ENCODE measurements at regions not wholly inside any gene's neighbourhood (a gene's known extent, or its start where the extent isn't known, plus 50 kb on each side); places are given as distances from the start of the nearest gene placed in this dataset.
"Not testable (repeated sequence)": the region's sequence is repeated elsewhere in the genome, so short reads cannot be mapped to it uniquely, and the experiment has no call there.

GRCh38 chr10:23595278-23595677 lies 156.4 kb downstream of the OTUD1 start:
- H3K27ac ChIP-seq (ENCODE audit: low read depth, low read length); H3K27me3 ChIP-seq (ENCODE audit: control insufficient read depth, insufficient read depth, low read length); H3K36me3 ChIP-seq (ENCODE audit: control insufficient read depth, insufficient read depth, low read length); H3K9ac ChIP-seq (ENCODE audit: low read depth, low read length); H3K4me3 ChIP-seq (ENCODE audit: low read depth, low read length); H3K4me1 ChIP-seq (ENCODE audit: control insufficient read depth, insufficient read depth, low read length): not testable (repeated sequence)
- H3K9me3 ChIP-seq (ENCODE audit: control insufficient read depth, insufficient read depth, low read length), result peaks cover 21% of the 10 kb centered on the region

GRCh38 chr10:23604613-23605012 lies 165.7 kb downstream of the OTUD1 start:
- Histone ChIP-seq H3K9me3 (ENCODE audit: control insufficient read depth, insufficient read depth, low read length) (no peaks in the 10 kb centered on the region; the same call in 1 of the 2 replicates), H3K27me3 (ENCODE audit: control insufficient read depth, insufficient read depth, low read length) (no peaks in the 10 kb centered on the region), H3K4me3 (ENCODE audit: low read depth, low read length) (no peak overlapping the region), H3K36me3 (ENCODE audit: control insufficient read depth, insufficient read depth, low read length) (no peaks in the 10 kb centered on the region), H3K4me1 (ENCODE audit: control insufficient read depth, insufficient read depth, low read length) (no peaks in the 10 kb centered on the region), H3K9ac (ENCODE audit: low read depth, low read length) (no peak overlapping the region), H3K27ac (ENCODE audit: low read depth, low read length) (no peak overlapping the region)

- no peaks in the 10 kb centered on the region for H3K36me3 ChIP-seq (ENCODE audit: control insufficient read depth, insufficient read depth, low read length)
- no peaks in the 10 kb centered on the region for H3K9me3 ChIP-seq (ENCODE audit: control insufficient read depth, insufficient read depth, low read length)
- no peak overlapping the region for H3K27ac ChIP-seq (ENCODE audit: low read depth, low read length)
- no peaks in the 10 kb centered on the region for H3K27me3 ChIP-seq (ENCODE audit: control insufficient read depth, insufficient read depth, low read length)
- no peaks in the 10 kb centered on the region for H3K4me1 ChIP-seq (ENCODE audit: control insufficient read depth, insufficient read depth, low read length)
- no peak overlapping the region for H3K4me3 ChIP-seq (ENCODE audit: low read depth, low read length)
- H3K9ac ChIP-seq (ENCODE audit: low read depth, low read length), result no peak overlapping the region
These were observed 167.6 kb downstream of the OTUD1 start for GRCh38 chr10:23606456-23606855.

- Histone ChIP-seq H3K4me1 (ENCODE audit: control insufficient read depth, insufficient read depth, low read length) (no peaks in the 10 kb centered on the region), H3K9ac (ENCODE audit: low read depth, low read length) (no peak overlapping the region), H3K36me3 (ENCODE audit: control insufficient read depth, insufficient read depth, low read length) (no peaks in the 10 kb centered on the region), H3K27ac (ENCODE audit: low read depth, low read length) (no peak overlapping the region), H3K9me3 (ENCODE audit: control insufficient read depth, insufficient read depth, low read length) (no peaks in the 10 kb centered on the region), H3K27me3 (ENCODE audit: control insufficient read depth, insufficient read depth, low read length) (no peaks in the 10 kb centered on the region), H3K4me3 (ENCODE audit: low read depth, low read length) (no peak overlapping the region)
These were observed 170.1 kb downstream of the OTUD1 start for GRCh38 chr10:23608926-23609325.

GRCh38 chr10:23610626-23611307 lies 171.9 kb downstream of the OTUD1 start:
- no peaks in the 10 kb centered on the region for H3K27me3 ChIP-seq (ENCODE audit: control insufficient read depth, insufficient read depth, low read length)
- H3K4me1 ChIP-seq (ENCODE audit: control insufficient read depth, insufficient read depth, low read length), result no peaks in the 10 kb centered on the region
- no peak overlapping the region for H3K4me3 ChIP-seq (ENCODE audit: low read depth, low read length)
- no peaks in the 10 kb centered on the region for H3K36me3 ChIP-seq (ENCODE audit: control insufficient read depth, insufficient read depth, low read length)
- H3K27ac ChIP-seq (ENCODE audit: low read depth, low read length), result no peak overlapping the region
- H3K9me3 ChIP-seq (ENCODE audit: control insufficient read depth, insufficient read depth, low read length), result no peaks in the 10 kb centered on the region
- no peak overlapping the region for H3K9ac ChIP-seq (ENCODE audit: low read depth, low read length)

- Histone ChIP-seq H3K27me3 (ENCODE audit: control insufficient read depth, insufficient read depth, low read length) (no peaks in the 10 kb centered on the region), H3K27ac (ENCODE audit: low read depth, low read length) (no peak overlapping the region), H3K4me1 (ENCODE audit: control insufficient read depth, insufficient read depth, low read length) (no peaks in the 10 kb centered on the region), H3K4me3 (ENCODE audit: low read depth, low read length) (no peak overlapping the region), H3K9me3 (ENCODE audit: control insufficient read depth, insufficient read depth, low read length) (no peaks in the 10 kb centered on the region), H3K9ac (ENCODE audit: low read depth, low read length) (no peak overlapping the region), H3K36me3 (ENCODE audit: control insufficient read depth, insufficient read depth, low read length) (no peaks in the 10 kb centered on the region)
These were observed 172.6 kb downstream of the OTUD1 start for GRCh38 chr10:23611308-23612029.

- no peak overlapping the region for H3K9ac ChIP-seq (ENCODE audit: low read depth, low read length)
- no peak overlapping the region for H3K4me3 ChIP-seq (ENCODE audit: low read depth, low read length)
- no peaks in the 10 kb centered on the region for H3K36me3 ChIP-seq (ENCODE audit: control insufficient read depth, insufficient read depth, low read length)
- no peaks in the 10 kb centered on the region for H3K4me1 ChIP-seq (ENCODE audit: control insufficient read depth, insufficient read depth, low read length)
- no peak overlapping the region for H3K27ac ChIP-seq (ENCODE audit: low read depth, low read length)
- no peaks in the 10 kb centered on the region for H3K27me3 ChIP-seq (ENCODE audit: control insufficient read depth, insufficient read depth, low read length)
- H3K9me3 ChIP-seq (ENCODE audit: control insufficient read depth, insufficient read depth, low read length), result no peaks in the 10 kb centered on the region
These were observed 175.0 kb downstream of the OTUD1 start for GRCh38 chr10:23613900-23614299.

GRCh38 chr10:23614483-23614882 lies 175.6 kb downstream of the OTUD1 start:
- Histone ChIP-seq H3K27ac (ENCODE audit: low read depth, low read length) (no peak overlapping the region), H3K27me3 (ENCODE audit: control insufficient read depth, insufficient read depth, low read length) (no peaks in the 10 kb centered on the region), H3K9ac (ENCODE audit: low read depth, low read length) (no peak overlapping the region)

GRCh38 chr10:23630376-23630775 lies 191.5 kb downstream of the OTUD1 start:
- H3K36me3 ChIP-seq (ENCODE audit: control insufficient read depth, insufficient read depth, low read length), result no peaks in the 10 kb centered on the region
- H3K27ac ChIP-seq (ENCODE audit: low read depth, low read length), result no peak overlapping the region
- H3K9me3 ChIP-seq (ENCODE audit: control insufficient read depth, insufficient read depth, low read length), result no peaks in the 10 kb centered on the region
- H3K27me3 ChIP-seq (ENCODE audit: control insufficient read depth, insufficient read depth, low read length), result no peaks in the 10 kb centered on the region
- H3K4me1 ChIP-seq (ENCODE audit: control insufficient read depth, insufficient read depth, low read length), result peaks cover 8% of the 10 kb centered on the region; the same call in 1 of the 2 replicates
- no peak overlapping the region for H3K9ac ChIP-seq (ENCODE audit: low read depth, low read length)
- H3K4me3 ChIP-seq (ENCODE audit: low read depth, low read length), result no peak overlapping the region

More at GRCh38 chr10:23614483-23614882, 175.6 kb downstream of the OTUD1 start:
- no peaks in the 10 kb centered on the region for H3K4me1 ChIP-seq (ENCODE audit: control insufficient read depth, insufficient read depth, low read length)
- H3K36me3 ChIP-seq (ENCODE audit: control insufficient read depth, insufficient read depth, low read length), result no peaks in the 10 kb centered on the region
- H3K4me3 ChIP-seq (ENCODE audit: low read depth, low read length), result no peak overlapping the region
- no peaks in the 10 kb centered on the region for H3K9me3 ChIP-seq (ENCODE audit: control insufficient read depth, insufficient read depth, low read length)

GRCh38 chr10:23630885-23631284 lies 192.0 kb downstream of the OTUD1 start:
- Histone ChIP-seq H3K27me3 (ENCODE audit: control insufficient read depth, insufficient read depth, low read length) (no peaks in the 10 kb centered on the region), H3K4me1 (ENCODE audit: control insufficient read depth, insufficient read depth, low read length) (peaks cover 8% of the 10 kb centered on the region; the same call in 1 of the 2 replicates), H3K27ac (ENCODE audit: low read depth, low read length) (no peak overlapping the region), H3K4me3 (ENCODE audit: low read depth, low read length) (no peak overlapping the region; the same call in 1 of the 2 replicates), H3K9me3 (ENCODE audit: control insufficient read depth, insufficient read depth, low read length) (no peaks in the 10 kb centered on the region), H3K36me3 (ENCODE audit: control insufficient read depth, insufficient read depth, low read length) (no peaks in the 10 kb centered on the region), H3K9ac (ENCODE audit: low read depth, low read length) (no peak overlapping the region)

GRCh38 chr10:23643111-23643780 lies 204.4 kb downstream of the OTUD1 start:
- Histone ChIP-seq H3K4me1 (ENCODE audit: control insufficient read depth, insufficient read depth, low read length) (no peaks in the 10 kb centered on the region), H3K27ac (ENCODE audit: low read depth, low read length) (no peak overlapping the region), H3K27me3 (ENCODE audit: control insufficient read depth, insufficient read depth, low read length) (no peaks in the 10 kb centered on the region), H3K36me3 (ENCODE audit: control insufficient read depth, insufficient read depth, low read length) (no peaks in the 10 kb centered on the region), H3K9me3 (ENCODE audit: control insufficient read depth, insufficient read depth, low read length) (no peaks in the 10 kb centered on the region), H3K9ac (ENCODE audit: low read depth, low read length) (no peak overlapping the region), H3K4me3 (ENCODE audit: low read depth, low read length) (no peak overlapping the region)
